ENCODE measurements at regions not wholly inside any gene's neighbourhood (a gene's known extent, or its start where the extent isn't known, plus 50 kb on each side); places are given as distances from the start of the nearest gene placed in this dataset.
A peak's percentile ranks its signal among the peaks of the same experiment; 100 is the strongest.

DNA sequence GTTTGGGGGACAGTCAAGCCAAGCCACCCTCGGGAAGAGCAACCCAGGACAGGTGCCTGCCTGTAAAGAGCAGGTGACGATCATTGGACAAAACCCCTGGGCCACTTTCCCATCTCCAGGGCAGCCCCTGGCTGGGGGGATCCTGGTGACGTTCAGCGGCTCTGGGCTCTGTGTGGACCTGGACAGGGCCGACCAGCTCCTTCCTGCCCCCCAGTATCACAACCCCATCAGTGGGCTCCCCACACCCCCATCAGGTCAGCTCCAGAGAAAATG, 57.3 kb upstream of the ASAP2 start:
- no peak for TF ChIP-seq CTCF (IDR thresholded peaks at IDR 0.05; ENCODE audit: low read depth, low read length)

DNA sequence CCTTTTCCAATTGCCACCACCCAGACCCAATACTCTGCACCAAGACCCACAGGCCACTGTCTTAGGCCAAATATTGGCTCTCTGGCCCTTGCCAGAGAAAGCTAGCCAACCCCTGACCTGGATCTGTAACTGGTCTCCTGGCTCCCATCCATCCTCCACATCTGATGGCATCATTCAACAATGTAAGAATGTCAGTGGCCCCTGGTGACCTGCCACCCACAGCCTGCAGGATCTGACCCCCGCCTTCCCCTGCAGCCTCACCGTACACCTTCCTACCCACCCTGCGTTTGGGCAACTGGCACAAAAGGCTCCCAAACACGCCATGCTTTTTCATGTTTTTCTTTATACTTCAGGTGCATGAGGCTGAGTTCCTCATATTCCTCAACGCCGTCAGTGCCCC, 60.0 kb upstream of the ASAP2 start:
- no peak overlapping the region for H3K4me3 ChIP-seq (ENCODE audit: low read depth, low read length)
- no peak for TF ChIP-seq CTCF (IDR thresholded peaks at IDR 0.05; ENCODE audit: low read depth, low read length)

More for the DNA sequence above, 57.3 kb upstream of the ASAP2 start:
- H3K4me3 ChIP-seq (ENCODE audit: low read depth, low read length): no peak overlapping the region

- TF ChIP-seq CTCF (IDR thresholded peaks at IDR 0.05; ENCODE audit: low read depth, low read length): no peak
- H3K4me3 ChIP-seq (ENCODE audit: low read depth, low read length): no peak overlapping the region
These were observed 60.7 kb upstream of the ASAP2 start for GRCh38 chr2:9145752-9146430.

DNA sequence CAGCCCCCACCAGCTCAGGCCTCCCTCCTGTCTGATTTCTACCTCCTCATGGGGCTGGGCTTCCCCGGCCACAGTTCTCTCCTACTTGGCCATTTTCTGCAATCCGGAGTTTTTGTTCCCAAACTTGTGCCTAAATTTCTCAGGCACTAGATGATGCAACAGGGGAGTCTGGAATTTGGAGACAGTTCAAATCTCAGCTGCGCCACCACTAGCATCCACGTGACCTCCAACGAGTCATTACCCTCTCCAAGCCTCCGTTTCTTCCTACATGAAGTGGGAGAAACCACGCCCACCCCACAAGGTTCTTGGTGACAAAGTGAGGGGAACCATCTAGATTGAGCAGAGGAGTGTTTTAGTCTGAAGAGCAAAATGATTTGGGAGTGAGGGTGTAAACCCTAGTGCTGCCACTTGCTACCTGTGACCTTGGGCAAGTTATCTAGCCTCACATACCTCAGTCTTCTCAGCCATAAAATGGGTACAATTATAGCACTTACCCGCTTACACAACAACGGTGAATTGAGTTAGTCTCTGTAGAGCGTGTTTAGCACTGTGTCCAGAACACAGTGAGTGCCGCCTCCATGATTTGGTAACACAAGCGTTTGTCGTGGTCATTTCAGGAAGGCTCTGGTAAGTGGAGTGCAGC, 61.4 kb upstream of the ASAP2 start:
- no peak overlapping the region for H3K4me3 ChIP-seq (ENCODE audit: low read depth, low read length)
- TF ChIP-seq CTCF (IDR thresholded peaks at IDR 0.05; ENCODE audit: low read depth, low read length): no peak

DNA sequence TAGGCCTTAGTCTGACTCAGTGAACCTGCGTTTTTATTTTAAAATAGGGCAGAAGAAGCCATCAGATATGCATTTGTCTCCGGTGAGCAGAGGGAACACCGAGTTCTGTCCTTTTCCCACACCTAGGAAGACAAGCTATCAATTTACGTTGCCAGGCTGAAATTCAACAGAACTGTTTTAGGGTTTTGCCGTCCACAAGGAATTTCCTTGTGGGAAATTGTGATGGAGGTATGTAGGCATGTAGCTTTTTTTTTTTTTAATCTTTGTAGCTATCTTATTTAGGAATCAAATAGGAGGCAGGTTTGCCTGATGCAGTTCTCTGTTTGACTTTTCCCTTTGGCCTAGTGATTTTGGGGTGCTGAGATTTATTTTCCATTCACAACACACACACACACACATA, 62.0 kb upstream of the ASAP2 start:
- no peak overlapping the region for H3K4me3 ChIP-seq (ENCODE audit: low read depth, low read length)
- TF ChIP-seq CTCF (IDR thresholded peaks at IDR 0.05; ENCODE audit: low read depth, low read length): no peak

DNA sequence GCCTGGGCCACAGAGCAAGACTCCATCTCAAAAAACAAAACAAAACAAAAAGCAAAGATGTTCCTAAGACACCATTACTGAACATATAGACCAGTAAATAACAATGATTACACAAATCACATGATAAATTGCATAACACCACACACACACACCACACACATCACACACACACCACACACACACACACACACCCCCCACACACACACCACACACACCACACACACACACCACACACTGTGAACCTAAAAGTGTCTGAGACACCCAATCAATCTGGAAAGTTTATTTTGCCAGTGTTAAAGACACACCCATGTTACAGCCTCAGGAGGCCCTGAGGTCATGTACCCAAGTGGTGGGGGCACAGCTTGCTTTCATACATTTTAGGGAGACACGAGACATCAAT, 62.6 kb upstream of the ASAP2 start:
- TF ChIP-seq CTCF (IDR thresholded peaks at IDR 0.05; ENCODE audit: low read depth, low read length): no peak
- H3K4me3 ChIP-seq (ENCODE audit: low read depth, low read length): no peak overlapping the region

DNA sequence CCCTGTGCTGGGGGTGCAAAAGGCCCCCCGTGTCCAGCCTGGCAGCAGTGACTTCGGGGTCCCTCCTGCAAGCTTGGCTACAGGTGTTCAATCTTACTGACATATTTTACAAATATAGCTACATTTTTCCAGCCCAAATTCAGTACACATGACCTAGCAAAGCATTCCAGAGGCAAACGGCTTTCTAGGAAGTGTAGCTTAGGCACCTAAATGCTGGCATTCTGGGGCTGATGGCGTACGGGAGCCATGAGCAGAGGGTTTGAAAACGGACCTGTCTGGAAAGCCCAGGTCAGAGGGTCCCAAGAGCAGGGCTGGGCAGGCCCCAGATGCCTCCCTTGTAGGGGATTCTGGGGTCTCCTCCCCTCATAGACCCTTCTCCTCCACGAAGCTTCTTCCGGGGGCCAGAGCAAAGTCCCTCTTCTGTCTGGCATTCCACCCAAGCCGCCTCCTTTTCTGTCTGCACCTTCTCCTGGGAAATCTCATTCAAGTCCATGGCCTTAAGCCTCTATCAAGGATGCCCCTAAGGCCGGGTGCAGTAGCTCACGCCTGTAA, 63.3 kb upstream of the ASAP2 start:
- H3K4me3 ChIP-seq (ENCODE audit: low read depth, low read length): peak overlapping the region; percentile 32; the same call in 1 of the 2 replicates
- TF ChIP-seq CTCF (IDR thresholded peaks at IDR 0.05; ENCODE audit: low read depth, low read length): no peak
